B cell (primary cell): ENCODE measurements at regions not wholly inside any gene's neighbourhood (a gene's known extent, or its start where the extent isn't known, plus 50 kb on each side); places are given as distances from the start of the nearest gene placed in this dataset.

Source experiments
- ATAC-seq: fragments of 200-7000 bp; cut with Tn5 transposase; one replicate; pipeline ENCODE4 v1.10.0; 2021; ENCODE audit warnings: low read depth, mild to moderate bottlenecking, moderate number of reproducible peaks, moderate library complexity
- CTCF ChIA-PET: fragments of 350-600 bp; sonication (Branson Sonifier 250); formaldehyde crosslinking; loops from one replicate; lab custom pipeline; 2021; ENCODE audit warnings: antibody characterized with exemption, inconsistent platforms; lab: Charles Lee
- POLR2A ChIA-PET: fragments of 350-600 bp; sonication (Branson Sonifier 250); formaldehyde crosslinking; loops from one replicate; lab custom pipeline; 2021; ENCODE audit warnings: antibody characterized with exemption; lab: Charles Lee
- DNase-seq: peaks from one replicate; pipeline ENCODE4 v3.0.0; 2013
- H2AFZ ChIP-seq: 2 replicates; pipeline ENCODE4 v1.6.1; 2012; ENCODE audit warnings: mild to moderate bottlenecking, low read depth, low read length; ENCODE audit not compliant: insufficient read depth, poor library complexity, severe bottlenecking
- H3K27ac ChIP-seq, 2 donors: 1 replicate in 1 of 2; 2 replicates in 1 of 2; pipeline ENCODE4 v1.5.1; 2012 to 2013; ENCODE audit warnings: low read length in 2 of 2, mild to moderate bottlenecking in 2 of 2, moderate library complexity in 1 of 2
- H3K27me3 ChIP-seq, 4 experiments: fragments of 200-600 bp in 1 of 4; sonication (generic) in 1 of 4; replicated peaks in 1 of 4; 1 replicate in 2 of 4; 2 replicates in 2 of 4; pipeline versions ENCODE4 v1.6.1 to v1.7.0; 2013 to 2016; ENCODE audit warnings: low read length in 3 of 4, mild to moderate bottlenecking in 2 of 4, mixed read lengths in 1 of 4, moderate library complexity in 1 of 4; ENCODE audit not compliant: insufficient read depth in 4 of 4, control insufficient read depth in 3 of 4; ENCODE audit errors: control extremely low read depth in 1 of 4
- H3K36me3 ChIP-seq, 2 experiments: replicated peaks in 1 of 2; 1 replicate in 1 of 2; 2 replicates in 1 of 2; pipeline versions ENCODE4 v1.6.1 to v1.7.1; 2013; ENCODE audit warnings: low read length in 1 of 2; ENCODE audit not compliant: insufficient read depth in 2 of 2, control insufficient read depth in 1 of 2; ENCODE audit errors: control extremely low read depth in 1 of 2, extremely low read depth in 1 of 2
- H3K4me1 ChIP-seq, 2 donors: fragments of 200-600 bp in 1 of 2; sonication (generic) in 1 of 2; 1 replicate in 1 of 2; 2 replicates in 1 of 2; pipeline versions ENCODE4 v1.5.1 to v1.6.1; 2013 to 2017; ENCODE audit warnings: low read length in 2 of 2; ENCODE audit not compliant: control insufficient read depth in 2 of 2, insufficient read depth in 2 of 2
- H3K4me2 ChIP-seq: replicated peaks from 2 replicates; pipeline ENCODE3; 2012; ENCODE audit warnings: mild to moderate bottlenecking, low read depth, low read length; ENCODE audit not compliant: poor library complexity, severe bottlenecking
- H3K4me3 ChIP-seq, 5 experiments: fragments of 200-600 bp in 1 of 5; sonication (generic) in 1 of 5; 1 replicate in 3 of 5; 2 replicates in 2 of 5; pipeline versions ENCODE4 v1.5.1 to v1.7.0; 2011 to 2016; ENCODE audit warnings: low read length in 4 of 5, mild to moderate bottlenecking in 4 of 5, low read depth in 2 of 5, control low read depth in 1 of 5, moderate library complexity in 1 of 5; ENCODE audit not compliant: insufficient read depth in 1 of 5; ENCODE audit errors: control extremely low read depth in 1 of 5, extremely low read depth in 1 of 5
- H3K79me2 ChIP-seq: fragments of 200-600 bp; sonication (generic); one replicate; pipeline ENCODE4 v1.6.0; 2016; ENCODE audit warnings: low read length; ENCODE audit not compliant: control insufficient read depth, insufficient read depth
- H3K9ac ChIP-seq: fragments of 200-600 bp; sonication (generic); 2 replicates; pipeline ENCODE4 v1.6.1; 2017; ENCODE audit warnings: mild to moderate bottlenecking, low read length, moderate library complexity
- H3K9me3 ChIP-seq, 3 donors: one replicate each; pipeline versions ENCODE4 v1.6.1 to v1.7.1; 2013; ENCODE audit warnings: low read length in 2 of 3; ENCODE audit not compliant: control insufficient read depth in 2 of 3, insufficient read depth in 1 of 3; ENCODE audit errors: control extremely low read depth in 1 of 3
- H4K20me1 ChIP-seq: 2 replicates; pipeline ENCODE4 v1.6.0; 2012; ENCODE audit warnings: mild to moderate bottlenecking, low read length; ENCODE audit not compliant: insufficient read depth, control insufficient read depth, poor library complexity, severe bottlenecking
- H3K27ac Mint-ChIP-seq: one replicate; pipeline ENCODE4 v1.8.0; 2021; ENCODE audit warnings: mixed read lengths
- H3K27me3 Mint-ChIP-seq: one replicate; pipeline ENCODE4 v1.8.0; 2021; ENCODE audit warnings: mixed read lengths
- H3K4me1 Mint-ChIP-seq: one replicate; pipeline ENCODE4 v1.8.0; 2021; ENCODE audit warnings: mixed read lengths
- H3K4me3 Mint-ChIP-seq: one replicate; pipeline ENCODE4 v1.8.0; 2021; ENCODE audit warnings: mixed read lengths
- H3K9me3 Mint-ChIP-seq: one replicate; pipeline ENCODE4 v1.8.0; 2022; ENCODE audit warnings: mixed read lengths; ENCODE audit not compliant: insufficient read depth
- EZH2 ChIP-seq: IDR thresholded peaks from 2 replicates; pipeline ENCODE4 v1.6.1; 2012; ENCODE audit warnings: borderline replicate concordance, low read depth, mild to moderate bottlenecking, moderate library complexity, low read length; ENCODE audit not compliant: insufficient read depth, poor library complexity, severe bottlenecking
- WGBS: methylation state at CpG from one replicate; pipeline ENCODE4 v1.1.5; 2013; ENCODE audit warnings: missing lambda C conversion rate; ENCODE audit not compliant: insufficient coverage; 5-methylcytosine and 5-hydroxymethylcytosine counted together
- intact Hi-C: fragments of 100-400 bp; cut with micrococcal nuclease; formaldehyde crosslinking; loops from one replicate; pipeline ENCODE4 v1.10.0; 2022
- TF ChIP-seq, protein P1 (sequence below): fragments of 200-600 bp; IDR thresholded peaks from one replicate; pipeline ENCODE4 v1.8.0; 2022; ENCODE audit warnings: antibody characterized with exemption, mild to moderate bottlenecking

DNA sequence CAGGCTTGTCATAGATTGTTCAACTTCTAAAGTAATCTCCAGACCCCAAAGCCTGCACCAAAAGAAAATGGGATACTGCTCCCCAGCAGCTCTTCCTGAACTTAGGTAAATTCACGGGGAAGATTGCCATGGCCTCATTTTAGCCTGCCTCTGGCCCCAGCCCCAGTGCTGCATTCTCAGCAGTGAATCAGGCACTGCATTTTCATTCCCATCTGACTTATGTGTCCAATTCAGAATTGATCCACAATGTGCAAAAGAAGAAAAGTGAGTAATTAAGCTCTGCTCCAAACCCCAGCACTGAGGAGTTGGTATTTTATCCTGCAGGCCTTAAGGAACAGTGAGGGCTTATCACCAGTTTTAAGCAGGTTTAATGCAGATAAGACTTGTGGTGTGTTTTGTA lies 176.4 kb downstream of the KCTD12 start:
- Histone ChIP-seq H2AFZ (no peak overlapping the region), H4K20me1 (no peaks in the 10 kb centered on the region), H3K27ac (no peak overlapping the region), H3K4me1 (no peaks in the 10 kb centered on the region), H3K36me3 (no peaks in the 10 kb centered on the region), H3K4me2 (no peak overlapping the region), H3K79me2 (no peaks in the 10 kb centered on the region), H3K4me3 (no peak overlapping the region), H3K9me3 (no peaks in the 10 kb centered on the region), H3K9ac (no peak overlapping the region), H3K27me3 (no peaks in the 10 kb centered on the region)
- intact Hi-C loops = no loop called here
- DNase-seq = no peak
- ChIA-PET CTCF (no interaction called here), POLR2A (no interaction called here)
- H3K4me1 Mint-ChIP-seq = no peaks in the 10 kb centered on the region
- TF ChIP-seq EZH2 = no peak
- TF ChIP-seq, protein P1, sequence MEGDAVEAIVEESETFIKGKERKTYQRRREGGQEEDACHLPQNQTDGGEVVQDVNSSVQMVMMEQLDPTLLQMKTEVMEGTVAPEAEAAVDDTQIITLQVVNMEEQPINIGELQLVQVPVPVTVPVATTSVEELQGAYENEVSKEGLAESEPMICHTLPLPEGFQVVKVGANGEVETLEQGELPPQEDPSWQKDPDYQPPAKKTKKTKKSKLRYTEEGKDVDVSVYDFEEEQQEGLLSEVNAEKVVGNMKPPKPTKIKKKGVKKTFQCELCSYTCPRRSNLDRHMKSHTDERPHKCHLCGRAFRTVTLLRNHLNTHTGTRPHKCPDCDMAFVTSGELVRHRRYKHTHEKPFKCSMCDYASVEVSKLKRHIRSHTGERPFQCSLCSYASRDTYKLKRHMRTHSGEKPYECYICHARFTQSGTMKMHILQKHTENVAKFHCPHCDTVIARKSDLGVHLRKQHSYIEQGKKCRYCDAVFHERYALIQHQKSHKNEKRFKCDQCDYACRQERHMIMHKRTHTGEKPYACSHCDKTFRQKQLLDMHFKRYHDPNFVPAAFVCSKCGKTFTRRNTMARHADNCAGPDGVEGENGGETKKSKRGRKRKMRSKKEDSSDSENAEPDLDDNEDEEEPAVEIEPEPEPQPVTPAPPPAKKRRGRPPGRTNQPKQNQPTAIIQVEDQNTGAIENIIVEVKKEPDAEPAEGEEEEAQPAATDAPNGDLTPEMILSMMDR = no peak
- H3K9me3 Mint-ChIP-seq = no peaks in the 10 kb centered on the region
- no peak for ATAC-seq
- H3K4me3 Mint-ChIP-seq = no peak overlapping the region
- no peak overlapping the region for H3K27ac Mint-ChIP-seq
- no peaks in the 10 kb centered on the region for H3K27me3 Mint-ChIP-seq
- WGBS = 100% methylated on average over 1 of the region's 1 CpG

- H3K79me2 ChIP-seq = no peaks in the 10 kb centered on the region
- H3K9ac ChIP-seq = no peak overlapping the region
- ATAC-seq = no peak
- H3K27me3 ChIP-seq = no peaks in the 10 kb centered on the region
- intact Hi-C loops = no loop called here
- no peaks in the 10 kb centered on the region for H3K9me3 Mint-ChIP-seq
- TF ChIP-seq, protein P1 = no peak
- TF ChIP-seq EZH2 = no peak
- H2AFZ ChIP-seq = no peak overlapping the region
- H3K9me3 ChIP-seq = no peaks in the 10 kb centered on the region
- no peaks in the 10 kb centered on the region for H3K36me3 ChIP-seq
- CTCF ChIA-PET = no interaction called here
- DNase-seq = no peak
- WGBS = 96% methylated on average over 4 of the region's 6 CpGs
- H3K4me3 ChIP-seq = no peak overlapping the region
- POLR2A ChIA-PET = no interaction called here
- no peak overlapping the region for H3K4me3 Mint-ChIP-seq
- no peaks in the 10 kb centered on the region for H3K4me1 Mint-ChIP-seq
- no peaks in the 10 kb centered on the region for H3K27me3 Mint-ChIP-seq
- no peaks in the 10 kb centered on the region for H3K4me1 ChIP-seq
- no peak overlapping the region for H3K27ac Mint-ChIP-seq
- H3K4me2 ChIP-seq = no peak overlapping the region
- H4K20me1 ChIP-seq = no peaks in the 10 kb centered on the region
- no peak overlapping the region for H3K27ac ChIP-seq
Measured at GRCh38 chr13:76708138-76708688, 178.0 kb downstream of the KCTD12 start.
